CD4-positive, alpha-beta T cell (primary cell): ENCODE measurements at regions not wholly inside any gene's neighbourhood (a gene's known extent, or its start where the extent isn't known, plus 50 kb on each side); places are given as distances from the start of the nearest gene placed in this dataset.

Experiments used
- ATAC-seq: fragments of 200-7000 bp; cut with Tn5 transposase; one replicate; pipeline ENCODE4 v1.10.0; 2022; ENCODE audit warnings: mild to moderate bottlenecking; ENCODE audit not compliant: poor library complexity
- CTCF ChIA-PET: fragments of 350-600 bp; sonication (Branson Sonifier 250); formaldehyde crosslinking; loops from one replicate; lab custom pipeline; 2021; ENCODE audit warnings: antibody characterized with exemption, inconsistent platforms; lab: Charles Lee
- POLR2A ChIA-PET: fragments of 350-600 bp; sonication (Branson Sonifier 250); formaldehyde crosslinking; loops from one replicate; lab custom pipeline; 2021; ENCODE audit warnings: antibody characterized with exemption, inconsistent platforms; lab: Charles Lee
- DNase-seq, 14 experiments: peaks; one replicate each; pipeline ENCODE4 v3.0.0-alpha.2; 2013 to 2020; ENCODE audit warnings: mixed read lengths in 2 of 14
- H3K27ac ChIP-seq, 2 donors: one replicate each; pipeline versions ENCODE4 v1.5.1 to v1.7.0; 2013; ENCODE audit warnings: low read length in 2 of 2, low read depth in 1 of 2, mild to moderate bottlenecking in 1 of 2
- H3K27me3 ChIP-seq, 2 experiments: 1 replicate in 1 of 2; 2 replicates in 1 of 2; pipeline versions ENCODE4 v1.6.1 to v1.7.0; 2013; ENCODE audit warnings: low read length in 2 of 2, control low read depth in 1 of 2, mild to moderate bottlenecking in 1 of 2, moderate library complexity in 1 of 2; ENCODE audit not compliant: insufficient read depth in 2 of 2, control insufficient read depth in 1 of 2
- H3K36me3 ChIP-seq: one replicate; pipeline ENCODE4 v1.6.1; 2013; ENCODE audit warnings: low read length, control low read depth; ENCODE audit not compliant: insufficient read depth
- H3K4me1 ChIP-seq: one replicate; pipeline ENCODE4 v1.6.1; 2013; ENCODE audit warnings: low read length, control low read depth; ENCODE audit not compliant: insufficient read depth
- H3K4me3 ChIP-seq: one replicate; pipeline ENCODE4 v1.5.1; 2013; ENCODE audit warnings: mild to moderate bottlenecking, low read length, moderate library complexity
- H3K9me3 ChIP-seq, 2 experiments: 1 replicate in 1 of 2; 2 replicates in 1 of 2; pipeline versions ENCODE4 v1.6.1 to v1.7.0; 2013; ENCODE audit warnings: low read length in 2 of 2, mild to moderate bottlenecking in 2 of 2, control low read depth in 1 of 2, moderate library complexity in 1 of 2; ENCODE audit not compliant: control insufficient read depth in 1 of 2, insufficient read depth in 1 of 2
- H3K27ac Mint-ChIP-seq: one replicate; pipeline ENCODE4 v1.8.0; 2020; ENCODE audit warnings: mixed read lengths
- H3K27me3 Mint-ChIP-seq: one replicate; pipeline ENCODE4 v1.8.0; 2021; ENCODE audit warnings: mixed read lengths
- H3K36me3 Mint-ChIP-seq: one replicate; pipeline ENCODE4 v1.8.0; 2021; ENCODE audit warnings: low read depth, mixed read lengths
- H3K4me1 Mint-ChIP-seq: one replicate; pipeline ENCODE4 v1.8.0; 2021; ENCODE audit warnings: low read depth, mixed read lengths
- H3K4me3 Mint-ChIP-seq: one replicate; pipeline ENCODE4 v1.8.0; 2020; ENCODE audit warnings: mild to moderate bottlenecking, mixed read lengths
- H3K9me3 Mint-ChIP-seq: one replicate; pipeline ENCODE4 v1.8.0; 2020; ENCODE audit warnings: mixed read lengths
- intact Hi-C, 2 experiments: fragments of 100-400 bp; cut with DNase I in 1 of 2; cut with micrococcal nuclease in 1 of 2; formaldehyde crosslinking; loops; one replicate each; pipeline versions ENCODE4 v1.15.1 to v1.9.0; 2023 to 2025; cut with DNase I, micrococcal nuclease
- TF ChIP-seq, protein P1 (sequence below): fragments of 200-600 bp; IDR thresholded peaks from one replicate; pipeline ENCODE4 v1.8.0; 2022; ENCODE audit warnings: antibody characterized with exemption, mild to moderate bottlenecking

DNA sequence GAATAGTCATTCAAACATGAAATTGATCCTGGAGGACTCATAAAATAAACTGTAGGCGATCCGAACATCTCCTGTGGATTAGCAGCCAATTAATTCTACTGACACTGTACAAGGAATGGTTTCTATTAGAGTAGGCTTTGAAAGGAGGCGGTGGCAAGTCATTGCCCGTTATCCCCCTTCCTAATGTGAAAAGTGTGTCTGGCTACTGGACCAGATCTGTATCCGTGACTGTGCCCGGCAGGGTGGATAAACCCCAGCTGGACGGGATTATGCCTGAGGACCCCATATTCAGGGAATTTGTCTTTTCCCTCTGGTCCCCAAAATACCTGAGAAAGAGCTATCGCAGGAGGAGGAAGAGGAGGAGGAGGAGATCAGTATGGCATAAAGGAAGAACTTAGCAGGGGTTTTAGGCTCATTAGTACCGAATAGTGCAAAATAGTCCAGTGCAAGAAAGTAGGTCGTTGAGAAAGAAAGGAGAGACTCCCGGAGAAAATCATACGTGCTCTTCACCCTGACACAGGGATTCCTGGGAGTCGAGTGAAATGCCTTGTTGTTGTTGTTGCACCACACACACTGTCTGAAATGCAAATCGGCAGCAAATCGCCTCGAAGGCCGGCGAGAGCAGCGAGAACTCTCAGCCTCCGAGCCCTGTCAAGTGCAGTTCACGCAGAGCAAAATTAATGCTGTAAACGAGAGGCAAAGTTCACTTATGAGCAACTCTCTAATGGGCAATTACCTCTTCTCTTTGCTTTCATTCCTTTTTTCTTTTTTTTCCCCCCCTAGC lies 178.9 kb upstream of the ARID1B start:
- intact Hi-C loops = no loop called here
- Mint-ChIP-seq H3K4me1 (no peaks in the 10 kb centered on the region), H3K9me3 (no peaks in the 10 kb centered on the region), H3K4me3 (no peak overlapping the region), H3K27me3 (no peaks in the 10 kb centered on the region), H3K36me3 (no peaks in the 10 kb centered on the region), H3K27ac (no peak overlapping the region)
- Histone ChIP-seq H3K4me3 (no peak overlapping the region), H3K27me3 (no peaks in the 10 kb centered on the region), H3K36me3 (no peaks in the 10 kb centered on the region), H3K4me1 (no peaks in the 10 kb centered on the region), H3K9me3 (peaks cover 0 to 4% of the 10 kb centered on the region in 2 experiments), H3K27ac (no peak overlapping the region)
- POLR2A ChIA-PET = no interaction called here
- DNase-seq = no peak
- TF ChIP-seq, protein P1, sequence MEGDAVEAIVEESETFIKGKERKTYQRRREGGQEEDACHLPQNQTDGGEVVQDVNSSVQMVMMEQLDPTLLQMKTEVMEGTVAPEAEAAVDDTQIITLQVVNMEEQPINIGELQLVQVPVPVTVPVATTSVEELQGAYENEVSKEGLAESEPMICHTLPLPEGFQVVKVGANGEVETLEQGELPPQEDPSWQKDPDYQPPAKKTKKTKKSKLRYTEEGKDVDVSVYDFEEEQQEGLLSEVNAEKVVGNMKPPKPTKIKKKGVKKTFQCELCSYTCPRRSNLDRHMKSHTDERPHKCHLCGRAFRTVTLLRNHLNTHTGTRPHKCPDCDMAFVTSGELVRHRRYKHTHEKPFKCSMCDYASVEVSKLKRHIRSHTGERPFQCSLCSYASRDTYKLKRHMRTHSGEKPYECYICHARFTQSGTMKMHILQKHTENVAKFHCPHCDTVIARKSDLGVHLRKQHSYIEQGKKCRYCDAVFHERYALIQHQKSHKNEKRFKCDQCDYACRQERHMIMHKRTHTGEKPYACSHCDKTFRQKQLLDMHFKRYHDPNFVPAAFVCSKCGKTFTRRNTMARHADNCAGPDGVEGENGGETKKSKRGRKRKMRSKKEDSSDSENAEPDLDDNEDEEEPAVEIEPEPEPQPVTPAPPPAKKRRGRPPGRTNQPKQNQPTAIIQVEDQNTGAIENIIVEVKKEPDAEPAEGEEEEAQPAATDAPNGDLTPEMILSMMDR = no peak
- no peak for ATAC-seq
- CTCF ChIA-PET = no interaction called here

DNA sequence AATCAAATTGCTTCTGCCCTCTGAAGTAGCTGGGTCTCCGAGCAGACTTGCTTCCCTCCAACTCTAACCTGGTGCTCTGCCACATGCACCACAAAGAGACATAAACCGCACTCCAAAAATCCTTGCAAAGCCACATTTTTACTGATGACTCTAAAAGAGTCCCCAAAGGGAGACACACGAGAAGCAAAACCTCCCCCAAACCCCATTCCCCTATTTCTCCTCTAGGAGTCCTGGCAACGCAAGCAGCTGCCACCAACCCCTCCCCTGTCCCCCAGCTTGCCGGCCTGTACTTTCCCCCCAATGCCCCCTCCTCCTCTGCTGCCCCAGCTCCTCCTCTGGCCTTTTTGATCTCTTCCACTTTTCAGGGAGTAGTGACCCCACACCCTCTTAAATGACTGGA lies 180.1 kb upstream of the ARID1B start:
- H3K4me1 Mint-ChIP-seq = no peaks in the 10 kb centered on the region
- no peak for ATAC-seq
- TF ChIP-seq, protein P1 = no peak
- no peaks in the 10 kb centered on the region for H3K9me3 Mint-ChIP-seq
- no peaks in the 10 kb centered on the region for H3K4me1 ChIP-seq
- no peak for DNase-seq
- H3K36me3 Mint-ChIP-seq = no peaks in the 10 kb centered on the region
- H3K36me3 ChIP-seq = no peaks in the 10 kb centered on the region
- H3K27ac Mint-ChIP-seq = no peak overlapping the region
- intact Hi-C loops = no loop called here
- no peaks in the 10 kb centered on the region for H3K27me3 ChIP-seq
- ChIA-PET CTCF (no interaction called here), POLR2A (no interaction called here)
- no peak overlapping the region for H3K4me3 ChIP-seq
- no peak overlapping the region for H3K4me3 Mint-ChIP-seq
- no peaks in the 10 kb centered on the region for H3K27me3 Mint-ChIP-seq
- H3K27ac ChIP-seq = no peak overlapping the region
- H3K9me3 ChIP-seq = peaks cover 0 to 4% of the 10 kb centered on the region in 2 experiments

DNA sequence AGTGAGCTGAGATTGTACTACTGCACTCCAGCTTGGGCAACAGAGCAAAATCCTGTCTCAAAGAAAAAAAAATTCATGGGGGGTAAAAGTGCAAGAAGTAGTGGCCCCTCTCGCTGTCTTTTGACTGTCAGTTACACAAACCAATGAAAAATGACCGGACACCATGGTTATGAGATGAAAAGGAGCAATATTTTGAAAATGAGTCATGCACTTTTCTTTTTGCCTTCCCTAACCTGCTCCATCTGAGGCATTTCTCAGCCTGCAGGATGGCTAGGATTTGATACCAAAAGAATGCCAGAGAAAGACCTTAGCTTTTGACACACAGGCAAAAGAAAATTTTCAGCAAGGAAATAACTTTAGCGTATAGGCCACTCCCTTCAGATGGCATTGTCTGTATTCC lies 181.7 kb upstream of the ARID1B start:
- no peaks in the 10 kb centered on the region for H3K9me3 ChIP-seq
- H3K27me3 Mint-ChIP-seq = no peaks in the 10 kb centered on the region
- H3K36me3 Mint-ChIP-seq = no peaks in the 10 kb centered on the region
- no peaks in the 10 kb centered on the region for H3K27me3 ChIP-seq
- ATAC-seq (no peak), DNase-seq (no peak)
- intact Hi-C loops = no loop called here
- no peak overlapping the region for H3K27ac ChIP-seq
- H3K27ac Mint-ChIP-seq = no peak overlapping the region
- H3K4me3 ChIP-seq = no peak overlapping the region
- TF ChIP-seq, protein P1 = no peak
- POLR2A ChIA-PET = no interaction called here
- H3K36me3 ChIP-seq = no peaks in the 10 kb centered on the region
- H3K4me1 Mint-ChIP-seq = no peaks in the 10 kb centered on the region
- CTCF ChIA-PET = no interaction called here
- no peak overlapping the region for H3K4me3 Mint-ChIP-seq
- no peaks in the 10 kb centered on the region for H3K4me1 ChIP-seq
- no peaks in the 10 kb centered on the region for H3K9me3 Mint-ChIP-seq
